GM18511 (cell line): ENCODE measurements at regions not wholly inside any gene's neighbourhood (a gene's known extent, or its start where the extent isn't known, plus 50 kb on each side); places are given as distances from the start of the nearest gene placed in this dataset.

Source experiments
- ATAC-seq: cut with Tn5 transposase; IDR thresholded peaks from one replicate; pipeline ENCODE4 v1.9.1; 2021; ENCODE audit warnings: mild to moderate bottlenecking, moderate library complexity; ENCODE audit not compliant: unreplicated experiment

DNA sequence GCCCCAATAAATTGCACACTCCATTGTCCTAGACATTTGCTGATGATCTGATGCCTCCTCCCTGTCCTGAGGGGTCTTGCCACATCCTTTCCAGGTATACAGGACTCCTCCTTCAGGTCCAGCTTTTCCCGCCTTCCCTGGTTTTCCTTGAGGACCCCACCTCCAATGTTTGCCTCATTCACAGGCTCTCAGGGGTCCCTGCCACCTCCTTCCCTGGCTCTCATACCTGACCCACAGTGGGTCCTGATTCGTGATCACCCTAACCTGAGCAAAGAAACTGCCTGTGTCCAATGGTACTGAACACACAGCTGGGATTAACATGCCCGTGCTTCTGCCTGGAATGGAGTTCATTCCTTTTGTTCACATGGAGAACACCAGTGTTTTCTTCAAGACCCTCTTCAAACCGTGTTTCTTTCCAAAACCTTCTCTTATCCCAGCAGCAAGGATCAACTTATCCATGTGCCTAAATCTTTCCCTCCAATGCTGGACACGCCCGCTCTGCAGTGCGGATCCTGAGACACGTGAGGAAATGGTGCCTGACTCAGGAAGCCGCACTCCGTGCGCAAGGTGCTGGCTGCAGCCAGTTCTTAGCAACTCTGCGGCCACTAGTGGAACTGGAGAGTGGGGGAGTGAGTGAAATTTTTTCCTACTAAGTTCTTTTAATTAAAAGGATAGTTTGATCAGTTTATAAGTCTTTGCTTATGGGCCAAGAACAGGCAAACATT lies 354.6 kb upstream of the SHH start:
- ATAC-seq: no peak

DNA sequence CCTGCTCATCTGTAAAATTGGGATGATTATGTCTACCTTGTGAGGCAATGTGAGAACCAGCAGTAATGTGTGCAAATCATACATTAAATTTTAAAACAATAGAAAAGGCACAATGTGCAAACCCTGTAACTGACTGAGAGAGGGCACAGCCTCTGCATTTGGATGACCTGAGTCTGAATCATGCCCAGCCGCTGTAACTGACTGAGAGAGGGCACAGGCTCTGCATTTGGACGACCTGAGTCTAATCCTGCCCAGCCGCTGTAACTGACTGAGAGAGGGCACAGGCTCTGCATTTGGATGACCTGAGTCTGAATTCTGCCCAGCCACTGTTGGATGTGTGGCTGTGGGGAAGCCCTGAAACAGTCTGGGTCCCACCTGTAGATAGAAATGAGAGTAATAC lies 351.5 kb upstream of the SHH start:
- ATAC-seq: no peak

GRCh38 chr7:156162451-156162850 lies 350.2 kb upstream of the SHH start:
- ATAC-seq: no peak

DNA sequence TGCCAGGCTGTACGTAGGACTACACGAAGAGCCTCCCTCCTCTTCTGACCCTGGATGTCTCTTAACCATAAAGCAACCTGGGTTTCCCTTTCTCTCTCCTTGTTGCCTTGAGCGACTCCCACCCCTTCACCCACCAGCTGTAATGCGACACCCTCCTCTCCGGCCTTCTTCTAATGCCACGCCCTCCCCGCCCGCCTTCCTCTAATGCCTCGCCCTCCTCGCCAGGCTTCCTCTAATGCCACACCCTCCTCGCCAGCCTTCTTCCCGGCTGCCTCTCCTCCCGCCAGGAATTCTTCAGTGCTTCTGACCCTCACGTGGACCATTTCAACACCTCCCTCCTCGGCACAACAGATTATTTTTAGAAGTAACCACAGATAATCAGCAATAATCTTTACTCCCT lies 348.5 kb upstream of the SHH start:
- ATAC-seq: no peak

DNA sequence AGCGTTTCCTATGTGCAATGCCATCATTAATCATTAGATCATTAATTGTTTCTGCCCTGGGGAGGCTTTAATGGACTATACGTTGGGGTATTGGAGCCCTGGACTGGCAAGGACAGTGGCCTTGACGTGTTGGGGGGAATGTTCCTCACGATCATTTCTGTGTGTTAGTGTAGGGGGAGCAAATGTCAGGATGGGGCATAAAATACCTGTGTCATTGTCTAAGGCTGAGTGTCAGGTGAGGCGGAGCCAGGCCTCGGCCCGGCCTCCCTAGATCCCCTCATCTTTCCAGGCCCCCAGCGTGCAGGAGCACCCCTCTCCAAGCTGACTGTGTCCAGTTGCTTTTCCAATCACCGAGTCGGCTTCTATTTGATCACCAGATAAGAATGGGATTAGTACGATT lies 346.4 kb upstream of the SHH start:
- no peak for ATAC-seq

GRCh38 chr7:156158213-156158612 lies 345.9 kb upstream of the SHH start:
- ATAC-seq: no peak

DNA sequence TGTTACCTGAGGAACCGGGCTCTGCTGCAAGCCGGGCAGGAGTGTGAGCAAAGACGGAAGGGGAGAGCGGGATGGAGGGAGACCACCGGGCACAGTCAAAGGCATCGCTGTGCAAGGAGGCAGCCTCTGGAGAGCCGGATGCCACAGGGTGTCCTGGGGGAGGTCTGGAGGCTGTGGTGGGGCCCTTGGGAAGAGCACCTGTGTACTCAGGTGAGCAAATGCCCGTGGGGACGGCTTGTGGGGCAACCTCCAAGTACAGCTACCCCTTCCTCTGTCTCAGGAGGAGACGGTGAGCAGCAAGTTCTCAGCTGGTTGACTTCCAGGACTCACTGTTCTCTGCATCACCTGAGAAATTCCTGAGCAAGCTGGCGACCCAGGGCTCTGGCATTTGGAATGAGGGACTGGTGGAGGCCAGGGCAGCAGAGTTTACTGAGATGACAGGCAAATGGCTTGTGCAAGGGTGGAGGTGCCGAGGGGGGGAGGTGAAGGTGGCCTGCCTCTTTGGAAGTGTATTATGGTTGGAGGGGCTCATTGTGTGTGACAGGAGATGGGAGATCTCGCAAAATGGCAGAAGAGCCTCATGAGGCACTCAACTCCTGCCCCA lies 345.2 kb upstream of the SHH start:
- ATAC-seq: no peak

GRCh38 chr7:156156734-156157408 lies 344.6 kb upstream of the SHH start:
- ATAC-seq: no peak

GRCh38 chr7:156155988-156156733 lies 343.9 kb upstream of the SHH start:
- ATAC-seq: no peak

DNA sequence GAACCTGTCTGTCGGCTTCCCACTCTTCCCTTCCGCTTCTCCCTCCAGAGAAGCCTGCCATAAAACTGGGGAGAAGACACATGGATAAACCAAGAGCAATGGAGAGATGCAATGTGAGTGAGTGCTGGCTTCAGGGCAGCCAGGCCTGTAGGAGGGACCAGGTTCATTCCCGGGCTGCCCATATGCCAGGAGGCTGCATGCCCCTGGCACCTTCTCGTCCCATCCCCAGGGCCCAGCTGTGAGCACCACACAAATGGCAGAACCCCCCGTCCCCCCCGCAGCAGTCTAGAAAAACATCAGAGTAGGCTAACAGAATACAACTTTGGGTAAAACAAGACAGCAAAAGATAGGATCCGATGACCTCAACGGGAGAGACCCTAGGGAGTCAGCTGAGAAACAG lies 341.3 kb upstream of the SHH start:
- no peak for ATAC-seq

DNA sequence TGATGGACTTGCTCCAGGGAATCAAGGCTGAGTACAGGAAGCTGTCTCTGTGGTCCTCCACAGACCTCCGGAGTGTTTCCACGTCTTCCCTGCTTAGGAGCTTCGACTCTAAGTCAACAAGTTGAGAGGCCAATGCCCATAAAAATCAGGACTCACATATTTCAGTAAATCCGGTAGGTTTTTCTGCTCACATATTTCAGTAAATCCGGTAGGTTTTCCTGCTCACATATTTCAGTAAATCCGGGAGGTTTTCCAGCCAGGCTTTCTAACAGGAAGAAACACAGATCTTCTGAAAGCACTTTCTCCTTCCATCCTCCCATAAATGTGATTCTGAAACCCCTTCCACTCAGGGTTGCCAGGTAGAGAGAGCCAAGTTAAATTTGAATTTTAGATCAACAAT lies 340.1 kb upstream of the SHH start:
- no peak for ATAC-seq

DNA sequence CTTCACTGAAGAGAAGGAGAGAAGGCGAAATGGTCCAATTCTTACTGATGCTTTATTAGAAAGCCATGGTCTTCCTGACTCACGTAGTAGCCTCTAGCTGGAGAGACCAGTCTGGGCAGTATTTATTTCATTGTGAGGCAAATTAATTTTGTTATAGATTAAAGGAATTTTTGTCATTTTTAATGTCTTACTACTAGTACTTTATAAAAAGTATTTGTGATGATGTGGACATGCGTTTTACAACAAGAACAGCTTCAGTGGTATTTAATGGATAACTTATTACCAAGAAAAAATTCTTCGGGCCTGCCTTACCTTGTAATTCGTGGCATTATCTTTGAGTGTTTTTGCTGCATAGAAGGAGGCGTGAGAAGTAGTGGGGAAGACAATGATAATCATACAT lies 339.4 kb upstream of the SHH start:
- no peak for ATAC-seq

- no peak for ATAC-seq
Observed at GRCh38 chr7:156151078-156151477, 338.8 kb upstream of the SHH start.

DNA sequence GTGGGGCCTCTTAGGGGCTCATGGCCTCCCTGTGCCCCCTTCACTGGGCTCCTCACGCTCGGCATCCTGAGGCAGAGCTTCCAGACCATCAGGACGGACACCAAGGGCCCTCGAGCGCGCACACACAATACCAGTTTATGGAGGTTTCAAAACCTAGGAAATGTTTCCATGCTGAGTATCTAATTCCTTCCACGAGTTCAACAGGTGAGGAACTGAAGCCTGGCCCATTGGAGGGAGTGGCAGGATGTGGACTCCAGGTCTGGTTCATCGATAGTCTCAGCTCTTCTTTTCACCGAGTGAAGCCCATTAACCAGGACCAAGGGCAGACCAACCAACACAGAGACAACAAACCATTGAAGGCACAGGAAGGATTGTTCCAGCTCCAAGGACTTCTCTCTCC lies 336.7 kb upstream of the SHH start:
- ATAC-seq: no peak

GRCh38 chr7:156148547-156148946 lies 336.3 kb upstream of the SHH start:
- ATAC-seq: no peak

- ATAC-seq: no peak
Observed at GRCh38 chr7:156147756-156148504, 335.7 kb upstream of the SHH start.

GRCh38 chr7:156147104-156147503 lies 334.8 kb upstream of the SHH start:
- no peak for ATAC-seq

- no peak for ATAC-seq
Observed at GRCh38 chr7:156145996-156146395, 333.7 kb upstream of the SHH start.

- ATAC-seq: no peak
Observed at GRCh38 chr7:156145184-156145583, 332.9 kb upstream of the SHH start.

DNA sequence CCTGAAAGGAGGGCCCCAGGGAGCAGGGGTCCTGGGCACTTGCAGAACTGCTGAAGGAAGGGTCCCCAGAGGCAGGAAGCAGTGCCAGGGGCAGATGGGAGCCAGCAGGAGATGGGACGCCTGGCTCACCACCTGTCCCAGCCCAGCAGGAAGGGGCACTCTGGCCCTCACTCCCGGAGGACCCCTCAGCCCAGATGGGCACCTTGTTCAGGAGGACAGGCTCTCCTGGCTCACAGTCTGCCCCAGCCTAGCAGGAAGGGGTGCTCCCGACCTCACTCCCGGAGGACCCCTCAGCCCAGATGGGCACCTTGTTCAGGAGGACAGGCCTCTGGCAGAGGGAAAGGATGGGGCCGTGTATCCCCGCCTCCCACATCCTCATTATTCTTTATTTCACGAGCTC lies 331.4 kb upstream of the SHH start:
- no peak for ATAC-seq

- no peak for ATAC-seq
Observed at GRCh38 chr7:156143158-156143557, 330.9 kb upstream of the SHH start.
